Fibroblast of lung (primary cell): ENCODE measurements at regions not wholly inside any gene's neighbourhood (a gene's known extent, or its start where the extent isn't known, plus 50 kb on each side); places are given as distances from the start of the nearest gene placed in this dataset.

Source experiments
- DNase-seq, 2 donors: peaks; one replicate each; pipeline versions ENCODE4 v3.0.0 to v3.0.0-alpha.2; 2010; ENCODE audit warnings: low read depth in 2 of 2
- H2AFZ ChIP-seq: 2 replicates; pipeline ENCODE4 v1.5.1; 2012; ENCODE audit warnings: low read length, control low read depth, inconsistent platforms
- H3K27ac ChIP-seq: 2 replicates; pipeline ENCODE4 v1.5.1; 2011; ENCODE audit warnings: low read length, control low read depth; ENCODE audit not compliant: insufficient read depth
- H3K27me3 ChIP-seq: 2 replicates; pipeline ENCODE4 v1.5.1; 2011; ENCODE audit warnings: mild to moderate bottlenecking, low read length; ENCODE audit not compliant: control insufficient read depth, insufficient read depth
- H3K36me3 ChIP-seq: 2 replicates; pipeline ENCODE4 v1.5.1; 2011; ENCODE audit warnings: low read length; ENCODE audit not compliant: control insufficient read depth, insufficient read depth
- H3K4me1 ChIP-seq: 2 replicates; pipeline ENCODE4 v1.5.1; 2011; ENCODE audit warnings: low read length; ENCODE audit not compliant: control insufficient read depth, insufficient read depth; ENCODE audit errors: extremely low read depth
- H3K4me2 ChIP-seq: 2 replicates; pipeline ENCODE4 v1.5.1; 2011; ENCODE audit warnings: low read length, control low read depth; ENCODE audit not compliant: insufficient read depth; ENCODE audit errors: extremely low read depth
- H3K4me3 ChIP-seq, 4 experiments: fragments of 200-600 bp in 1 of 4; sonication (generic) in 1 of 4; replicated peaks in 1 of 4; 2 replicates each; pipeline ENCODE4 v1.5.1; 2011 to 2016; ENCODE audit warnings: low read length in 4 of 4, low read depth in 3 of 4, mild to moderate bottlenecking in 3 of 4, control low read depth in 2 of 4, inconsistent platforms in 1 of 4, mixed read lengths in 1 of 4; ENCODE audit not compliant: insufficient read depth in 1 of 4; ENCODE audit errors: control extremely low read depth in 1 of 4
- H3K79me2 ChIP-seq: 2 replicates; pipeline ENCODE4 v1.5.1; 2012; ENCODE audit warnings: mild to moderate bottlenecking, low read length, inconsistent platforms; ENCODE audit not compliant: control insufficient read depth, insufficient read depth
- H3K9ac ChIP-seq: 2 replicates; pipeline ENCODE4 v1.5.1; 2011; ENCODE audit warnings: mild to moderate bottlenecking, low read length, control low read depth; ENCODE audit not compliant: insufficient read depth
- H3K9me3 ChIP-seq: 2 replicates; pipeline ENCODE4 v1.5.1; 2012; ENCODE audit warnings: low read depth, low read length; ENCODE audit not compliant: control insufficient read depth, insufficient read depth
- H4K20me1 ChIP-seq: 2 replicates; pipeline ENCODE4 v1.5.1; 2011; ENCODE audit warnings: low read length; ENCODE audit not compliant: control insufficient read depth, insufficient read depth; ENCODE audit errors: extremely low read depth
- CTCF ChIP-seq, 2 donors: IDR thresholded peaks in 1 of 2; conservative IDR thresholded peaks in 1 of 2; 1 replicate in 1 of 2; 2 replicates in 1 of 2; pipeline ENCODE4 v1.5.1; 2011 to 2012; ENCODE audit warnings: low read length in 2 of 2, control low read depth in 1 of 2, inconsistent platforms in 1 of 2, low read depth in 1 of 2, mild to moderate bottlenecking in 1 of 2
- EZH2 ChIP-seq: IDR thresholded peaks from 2 replicates; pipeline ENCODE4 v1.5.1; 2012; ENCODE audit warnings: low read length, control low read depth, mild to moderate bottlenecking; ENCODE audit errors: missing control alignments

- Histone ChIP-seq H3K9me3 (no peaks in the 10 kb centered on the region), H3K27me3 (no peaks in the 10 kb centered on the region), H3K4me2 (no peak overlapping the region), H3K4me3 (no peak overlapping the region), H3K36me3 (no peaks in the 10 kb centered on the region), H3K4me1 (no peaks in the 10 kb centered on the region), H3K27ac (no peak overlapping the region), H3K9ac (no peak overlapping the region), H4K20me1 (no peaks in the 10 kb centered on the region), H3K79me2 (no peaks in the 10 kb centered on the region), H2AFZ (no peak overlapping the region)
- DNase-seq: no peak
- TF ChIP-seq CTCF (conservative IDR thresholded peaks at IDR 0.05 in 1 of 2, IDR thresholded peaks at IDR 0.05 in 1 of 2; ENCODE audit: low read depth in 1 of 2, low read length in 2 of 2): no peak
- no peak for TF ChIP-seq EZH2
Measured at GRCh38 chr12:84653482-84653881, 259.1 kb downstream of the SLC6A15 start.

GRCh38 chr12:84648425-84648824 is 264.2 kb downstream of the SLC6A15 start:
- no peak overlapping the region for H3K4me3 ChIP-seq
- H3K79me2 ChIP-seq: no peaks in the 10 kb centered on the region
- DNase-seq: no peak
- no peak overlapping the region for H3K27ac ChIP-seq
- no peaks in the 10 kb centered on the region for H4K20me1 ChIP-seq
- H3K36me3 ChIP-seq: no peaks in the 10 kb centered on the region
- no peaks in the 10 kb centered on the region for H3K9me3 ChIP-seq
- no peak for TF ChIP-seq EZH2
- TF ChIP-seq CTCF (conservative IDR thresholded peaks at IDR 0.05 in 1 of 2, IDR thresholded peaks at IDR 0.05 in 1 of 2; ENCODE audit: low read depth in 1 of 2, low read length in 2 of 2): no peak
- no peak overlapping the region for H3K9ac ChIP-seq
- no peaks in the 10 kb centered on the region for H3K4me1 ChIP-seq
- no peaks in the 10 kb centered on the region for H3K27me3 ChIP-seq
- H3K4me2 ChIP-seq: no peak overlapping the region
- no peak overlapping the region for H2AFZ ChIP-seq

GRCh38 chr12:84644908-84645307 is 267.7 kb downstream of the SLC6A15 start:
- no peak for DNase-seq
- H3K4me3 ChIP-seq: no peak overlapping the region
- H4K20me1 ChIP-seq: no peaks in the 10 kb centered on the region
- H3K9ac ChIP-seq: no peak overlapping the region
- no peaks in the 10 kb centered on the region for H3K4me1 ChIP-seq
- TF ChIP-seq EZH2 (no peak), CTCF (conservative IDR thresholded peaks at IDR 0.05 in 1 of 2, IDR thresholded peaks at IDR 0.05 in 1 of 2; ENCODE audit: low read depth in 1 of 2, low read length in 2 of 2) (no peak)
- H2AFZ ChIP-seq: no peak overlapping the region
- no peaks in the 10 kb centered on the region for H3K36me3 ChIP-seq
- H3K27me3 ChIP-seq: no peaks in the 10 kb centered on the region
- no peak overlapping the region for H3K4me2 ChIP-seq
- H3K27ac ChIP-seq: no peak overlapping the region
- no peaks in the 10 kb centered on the region for H3K79me2 ChIP-seq
- H3K9me3 ChIP-seq: no peaks in the 10 kb centered on the region
